Urothelium cell line (cell line): ENCODE measurements at regions not wholly inside any gene's neighbourhood (a gene's known extent, or its start where the extent isn't known, plus 50 kb on each side); places are given as distances from the start of the nearest gene placed in this dataset.
"Not testable (repeated sequence)": the region's sequence is repeated elsewhere in the genome, so short reads cannot be mapped to it uniquely, and the experiment has no call there.

Experiments
- DNase-seq: peaks from one replicate; pipeline ENCODE4 v3.0.0; 2011; ENCODE audit warnings: low spot score, mixed read lengths
- FAIRE-seq: peaks from 2 replicates; lab custom pipeline; 2011; peaks lifted over from hg19 to GRCh38; lab: Jason Lieb, UNC

DNA sequence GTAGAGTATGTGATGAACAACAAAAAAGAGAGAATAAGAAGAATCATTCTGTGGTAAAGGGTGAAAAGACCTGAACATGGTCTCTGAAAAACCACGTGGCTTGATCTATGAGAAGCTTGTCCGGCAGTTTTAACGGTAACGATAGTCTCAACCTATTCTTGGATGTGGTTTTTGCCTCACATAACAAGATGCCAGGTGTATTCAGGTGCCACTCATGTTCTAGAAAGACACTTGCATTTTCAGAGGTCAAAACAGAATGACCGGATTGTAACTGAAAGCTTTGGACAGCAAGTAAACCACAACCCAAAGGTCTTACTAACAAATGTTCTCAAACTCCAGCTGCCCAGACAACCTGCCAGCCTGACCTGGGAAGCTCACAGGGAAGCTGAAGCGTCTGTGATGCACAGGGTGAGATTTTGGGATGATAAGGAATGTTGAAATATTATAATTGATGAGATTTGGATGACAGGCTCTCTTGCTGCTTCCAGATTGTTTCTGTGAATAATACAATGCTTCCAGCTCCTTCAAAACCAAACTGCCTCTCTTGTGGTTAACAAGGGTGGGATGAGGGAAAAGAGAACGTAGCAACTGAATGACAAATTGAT, 137.4 kb upstream of the GRB10 start:
- FAIRE-seq (no peak), DNase-seq (no peak)

DNA sequence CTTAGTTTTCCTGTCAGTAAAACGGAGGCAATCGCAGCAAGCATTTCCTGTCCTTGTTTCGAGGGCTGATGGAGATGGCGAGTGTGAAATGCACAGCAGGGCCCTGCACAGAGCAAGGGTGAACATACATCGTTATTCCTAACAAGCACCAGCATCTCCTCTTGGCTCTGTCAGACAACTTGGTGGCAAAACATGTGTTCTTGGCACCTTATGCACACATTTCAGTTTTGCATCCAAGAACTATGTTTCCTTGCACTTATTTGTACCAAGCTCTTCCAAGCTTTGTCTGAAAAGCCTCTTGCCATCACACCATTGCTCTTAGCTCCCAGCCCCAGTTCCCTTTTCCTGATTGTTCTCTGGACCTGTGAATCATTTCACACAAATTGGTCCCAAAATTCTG, 132.9 kb upstream of the GRB10 start:
- DNase-seq (no peak), FAIRE-seq (no peak)

DNA sequence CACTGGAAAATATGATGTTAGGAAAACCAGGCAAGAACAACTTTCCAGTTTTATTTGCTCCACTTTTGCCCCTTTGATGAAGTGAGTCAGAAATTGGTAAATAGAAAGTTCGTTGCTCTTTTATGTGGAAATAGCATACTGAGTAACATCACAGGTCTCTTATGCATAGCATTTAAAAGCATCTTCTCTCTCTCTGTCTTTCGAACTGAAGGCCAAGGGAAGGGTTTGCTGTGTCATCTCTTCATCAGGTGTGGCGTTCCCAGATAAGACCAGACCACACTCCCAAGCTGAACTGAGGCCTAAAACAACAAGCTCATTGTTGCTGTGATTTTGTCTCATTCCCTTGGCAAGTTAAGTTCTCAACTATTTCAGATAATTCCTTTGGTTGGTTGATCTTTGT, 131.8 kb upstream of the GRB10 start:
- DNase-seq: no peak
- no peak for FAIRE-seq

DNA sequence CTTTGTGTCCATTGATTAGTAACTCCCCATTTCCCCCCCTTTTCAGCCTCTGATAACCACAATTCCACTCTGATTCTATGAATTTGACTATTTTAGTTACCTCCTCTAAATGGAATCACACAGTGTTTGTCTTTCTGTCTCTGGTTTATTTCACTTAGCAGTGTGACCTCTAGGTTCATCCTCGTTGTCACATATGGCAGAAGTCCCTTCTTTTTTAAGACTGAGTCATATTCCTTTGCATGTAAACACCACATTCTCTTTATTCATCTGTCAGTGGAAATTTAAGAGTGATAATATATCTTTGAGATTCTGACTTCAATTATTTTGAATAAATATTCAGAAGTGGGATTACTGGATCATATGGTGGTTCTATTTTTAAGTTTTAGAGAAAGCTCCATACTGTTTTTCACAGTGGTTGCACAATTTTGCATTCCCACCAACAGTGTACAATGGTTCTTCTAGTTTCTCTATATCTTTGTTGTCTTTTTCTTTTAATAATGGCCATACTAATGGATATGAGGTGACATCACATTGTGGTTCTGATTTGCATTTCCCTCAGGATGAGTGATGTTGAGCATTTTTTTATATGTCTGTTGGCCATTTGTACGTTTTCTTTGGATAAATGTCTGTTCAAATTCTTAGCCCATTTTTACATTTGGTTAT, 126.1 kb upstream of the GRB10 start:
- DNase-seq (no peak), FAIRE-seq (no peak)

DNA sequence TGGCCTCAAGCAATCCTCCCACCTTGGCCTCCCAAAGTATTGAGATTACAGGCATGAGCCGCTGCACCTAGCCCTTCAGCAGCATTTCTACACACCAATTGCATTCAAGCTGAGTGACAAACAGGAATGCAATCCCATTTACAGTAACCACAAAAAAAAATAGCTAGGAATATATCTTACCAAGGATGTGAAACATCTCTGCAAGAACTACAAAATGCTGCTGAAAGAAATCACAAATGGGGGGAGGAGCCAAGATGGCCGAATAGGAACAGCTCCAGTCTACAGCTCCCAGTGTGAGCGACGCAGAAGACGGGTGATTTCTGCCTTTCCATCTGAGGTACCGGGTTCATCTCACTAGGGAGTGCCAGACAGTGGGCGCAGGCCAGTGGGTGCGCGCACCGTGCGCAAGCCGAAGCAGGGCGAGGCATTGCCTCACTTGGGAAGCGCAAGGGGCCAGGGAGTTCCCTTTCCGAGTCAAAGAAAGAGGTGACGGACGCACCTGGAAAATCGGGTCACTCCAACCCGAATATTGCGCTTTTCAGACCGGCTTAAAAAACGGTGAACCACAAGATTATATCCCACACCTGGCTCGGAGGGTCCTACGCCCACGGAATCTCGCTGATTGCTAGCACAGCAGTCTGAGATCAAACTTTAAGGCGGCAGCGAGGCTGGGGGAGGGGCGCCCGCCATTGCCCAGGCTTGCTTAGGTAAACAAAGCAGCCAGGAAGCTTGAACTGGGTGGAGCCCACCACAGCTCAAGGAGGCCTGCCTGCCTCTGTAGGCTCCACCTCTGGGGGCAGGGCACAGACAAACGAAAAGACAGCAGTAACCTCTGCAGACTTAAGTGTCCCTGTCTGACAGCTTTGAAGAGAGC, 116.1 kb upstream of the GRB10 start:
- DNase-seq, FAIRE-seq: not testable (repeated sequence)

DNA sequence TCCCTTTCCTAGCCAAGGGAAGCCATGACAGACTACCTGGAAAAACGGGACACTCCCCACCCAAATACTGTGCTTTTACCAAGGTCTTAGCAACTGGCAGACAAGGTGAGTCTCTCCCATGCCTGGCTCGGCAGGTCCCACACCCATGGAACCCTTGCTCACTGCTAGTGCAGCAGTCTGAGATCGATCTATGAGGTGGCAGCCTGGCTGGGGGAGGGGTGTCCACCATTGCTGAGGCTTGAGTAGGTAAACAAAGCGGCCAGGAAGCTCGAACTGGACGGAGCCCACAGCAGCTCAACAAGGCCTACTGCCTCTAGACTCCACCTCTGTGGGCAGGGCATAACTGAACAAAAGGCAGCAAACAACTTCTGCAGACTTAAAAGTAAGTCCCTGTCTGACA, 104.4 kb upstream of the GRB10 start:
- FAIRE-seq, DNase-seq: not testable (repeated sequence)

DNA sequence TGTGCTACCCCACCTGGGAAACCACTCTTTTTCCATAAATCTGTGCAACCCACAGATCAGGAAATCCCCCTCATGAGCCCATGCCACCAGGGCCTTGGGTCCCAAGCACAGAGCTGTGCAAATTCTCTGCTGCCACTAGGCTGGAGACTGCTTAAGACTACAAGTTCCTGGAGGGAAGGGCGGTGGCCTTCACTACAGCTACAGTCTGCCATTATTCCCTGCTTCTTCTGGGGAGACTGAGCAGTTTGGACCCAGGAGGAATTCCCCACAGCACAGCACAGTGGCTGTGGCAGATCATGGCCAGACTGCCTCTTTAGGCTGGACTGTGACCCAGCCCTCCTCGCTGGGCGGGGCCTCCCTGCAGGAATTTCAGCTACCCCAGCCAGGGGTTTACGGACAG, 89.7 kb upstream of the GRB10 start:
- DNase-seq: no peak
- FAIRE-seq: no peak

DNA sequence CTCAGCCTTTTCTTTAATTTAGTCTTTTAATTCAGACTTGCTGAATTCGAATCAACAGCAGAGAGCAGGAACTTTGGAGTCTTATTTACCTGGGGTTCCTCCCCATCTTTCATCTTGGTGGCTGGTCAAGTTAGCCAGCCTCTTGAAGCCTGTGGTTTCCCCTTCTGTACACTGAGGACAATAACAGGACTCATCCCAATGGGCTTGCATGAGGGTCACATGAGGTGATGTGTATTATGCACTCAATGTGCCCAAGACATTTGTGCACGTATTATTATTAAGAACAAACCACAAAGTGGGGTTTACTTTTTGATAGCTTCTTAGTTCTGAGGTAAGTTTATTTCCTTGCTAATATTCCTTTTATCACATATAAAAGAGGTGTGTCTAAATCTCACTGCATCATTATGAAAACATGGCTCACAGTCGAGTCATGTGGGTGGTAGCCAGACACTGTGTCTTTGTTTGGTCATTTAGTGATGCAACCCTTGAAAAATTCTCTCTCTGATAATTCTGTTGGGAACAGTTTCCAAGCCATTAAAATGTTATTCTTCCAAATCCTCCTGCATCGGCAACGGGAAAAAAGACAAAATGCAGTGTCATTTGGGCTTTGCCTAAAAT, 86.5 kb upstream of the GRB10 start:
- FAIRE-seq (peak; percentile 94), DNase-seq (peak; percentile 74)

DNA sequence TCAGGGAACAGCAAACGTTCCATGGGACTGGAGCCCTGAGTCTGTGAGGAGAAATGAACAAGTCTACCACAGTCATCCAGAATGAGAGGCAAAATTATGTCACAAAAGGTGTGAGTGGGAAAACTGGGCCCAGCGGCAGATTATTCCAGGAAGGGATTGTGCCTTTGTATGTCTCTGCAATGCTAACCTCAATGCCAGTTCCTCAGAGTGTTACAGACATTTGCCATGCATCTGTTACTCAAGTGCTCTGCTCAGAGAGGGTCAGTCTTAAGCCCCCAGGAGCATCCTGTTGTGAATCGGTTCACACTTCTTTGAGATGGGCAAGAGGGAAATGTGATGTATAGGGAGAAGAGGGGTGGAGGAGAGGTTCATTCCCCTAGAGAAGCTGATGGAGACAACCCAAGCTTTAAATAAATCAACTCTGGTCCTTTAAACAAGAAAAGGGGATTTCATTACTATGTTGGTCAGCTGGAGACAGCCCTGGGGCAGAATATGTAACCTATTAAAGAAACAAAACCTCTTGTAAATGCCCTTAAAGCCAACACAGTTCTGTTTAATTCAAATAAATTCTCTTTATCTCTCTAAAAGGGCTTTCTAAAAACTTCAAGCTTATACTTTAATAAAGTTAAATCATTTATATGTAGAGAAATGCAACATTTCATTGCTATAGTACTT, 85.9 kb upstream of the GRB10 start:
- FAIRE-seq (no peak), DNase-seq (no peak)

DNA sequence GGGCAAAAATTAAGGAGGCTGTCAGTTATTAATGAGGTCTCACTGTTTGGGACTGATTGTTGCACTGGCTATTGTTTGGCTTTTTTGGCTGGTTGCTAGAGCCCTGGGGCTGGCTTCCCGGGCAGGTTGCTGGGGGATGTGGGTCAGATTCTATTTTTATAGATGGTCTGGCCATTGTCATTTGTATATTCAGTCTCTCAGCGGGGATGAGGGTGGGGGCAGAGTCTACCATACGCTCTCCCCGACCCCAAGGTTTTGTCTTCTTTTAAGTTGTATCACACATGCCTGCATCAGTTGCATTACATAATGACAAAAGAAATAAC, 84.3 kb upstream of the GRB10 start:
- no peak for FAIRE-seq

DNA sequence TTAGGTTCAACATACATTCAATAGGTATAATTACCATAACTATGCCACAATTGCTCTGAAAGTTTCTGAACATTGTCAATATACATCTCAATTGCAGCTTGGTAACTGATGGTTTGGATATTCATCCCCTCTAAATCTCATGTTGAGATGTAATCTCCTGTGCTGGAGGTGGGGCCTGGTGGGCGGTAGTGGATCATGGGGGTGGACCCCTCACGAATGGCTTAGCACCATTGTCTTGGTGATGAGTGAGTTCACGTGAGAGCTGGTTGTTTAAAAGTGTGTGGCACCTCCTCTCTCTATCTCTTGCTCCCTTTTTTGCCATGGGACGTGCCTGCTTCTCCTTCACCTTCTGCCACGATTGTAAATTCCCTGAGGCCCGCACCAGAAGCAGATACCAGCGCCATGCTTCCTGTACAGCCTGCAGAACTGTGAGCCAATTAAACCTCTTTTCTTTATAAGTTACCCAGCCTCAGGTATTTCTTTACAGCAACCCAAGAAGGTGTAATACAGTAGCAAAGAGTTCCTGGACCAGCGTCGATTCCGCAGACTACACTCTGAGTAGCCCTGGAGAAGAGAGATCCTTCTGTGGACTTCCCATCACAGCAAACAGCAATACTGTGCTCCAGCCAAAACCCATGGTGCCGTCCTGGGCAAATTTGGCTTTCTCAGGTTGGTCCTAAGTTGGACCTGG, 83.8 kb upstream of the GRB10 start:
- DNase-seq (no peak), FAIRE-seq (peak; percentile 5)

More for the DNA sequence above, 84.3 kb upstream of the GRB10 start:
- DNase-seq: no peak

DNA sequence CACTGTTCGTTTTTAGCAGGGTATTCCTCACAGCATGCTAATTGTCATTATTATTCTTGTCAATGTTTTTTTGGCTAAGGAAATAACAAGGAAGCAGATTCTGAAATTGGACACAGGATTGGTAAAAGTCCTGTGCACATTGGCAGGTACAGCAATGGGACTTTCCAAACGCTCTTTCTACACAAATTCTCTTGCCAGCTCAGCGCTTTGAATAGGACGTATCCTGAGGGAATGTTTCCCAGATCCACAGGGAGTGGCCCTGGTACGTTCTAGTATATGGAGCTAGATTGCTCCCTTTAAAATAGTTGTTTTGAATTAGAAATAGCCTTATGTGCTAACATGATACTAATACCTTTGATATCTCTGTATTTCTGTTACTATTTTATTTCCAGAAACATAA, 82.8 kb upstream of the GRB10 start:
- FAIRE-seq (no peak), DNase-seq (no peak)

DNA sequence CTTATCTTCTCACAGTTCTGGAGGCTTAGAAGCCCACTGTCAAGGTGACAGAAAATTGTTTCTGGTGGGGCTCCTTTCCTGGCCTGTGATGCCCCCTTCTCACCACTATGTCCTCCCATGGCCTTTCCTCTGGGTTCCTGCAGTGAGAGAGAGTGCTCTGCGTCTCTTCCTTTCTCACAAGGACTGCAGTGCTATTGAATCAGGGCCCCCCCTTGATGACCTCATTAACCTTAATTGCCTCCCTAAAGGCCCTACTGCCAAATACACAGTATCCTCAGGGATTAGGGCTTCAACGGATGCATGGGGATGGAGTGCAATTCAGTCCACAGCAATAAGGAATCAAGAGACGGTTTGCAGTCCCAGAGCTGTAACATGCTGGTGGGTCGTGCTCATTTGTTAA, 82.0 kb upstream of the GRB10 start:
- no peak for DNase-seq
- FAIRE-seq: no peak

DNA sequence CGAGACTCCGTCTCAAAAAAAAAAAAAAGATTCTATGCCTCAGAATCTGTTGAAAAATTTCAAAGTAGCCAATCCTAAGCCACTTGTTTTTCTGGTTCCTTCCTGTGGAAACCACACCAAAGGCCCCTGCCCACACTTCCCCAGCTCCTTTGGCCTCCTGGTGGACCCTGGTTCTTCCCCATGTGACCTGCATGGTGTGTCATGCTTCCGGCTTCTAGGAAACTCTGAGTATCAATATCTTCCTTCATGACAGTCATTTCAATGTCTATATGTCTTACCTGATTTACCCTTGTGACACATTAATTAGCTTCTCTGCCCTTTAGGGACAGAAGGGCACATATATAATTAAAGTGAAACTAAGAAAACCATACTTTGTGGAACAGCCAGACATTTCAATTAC, 80.4 kb upstream of the GRB10 start:
- FAIRE-seq (no peak), DNase-seq (no peak)

DNA sequence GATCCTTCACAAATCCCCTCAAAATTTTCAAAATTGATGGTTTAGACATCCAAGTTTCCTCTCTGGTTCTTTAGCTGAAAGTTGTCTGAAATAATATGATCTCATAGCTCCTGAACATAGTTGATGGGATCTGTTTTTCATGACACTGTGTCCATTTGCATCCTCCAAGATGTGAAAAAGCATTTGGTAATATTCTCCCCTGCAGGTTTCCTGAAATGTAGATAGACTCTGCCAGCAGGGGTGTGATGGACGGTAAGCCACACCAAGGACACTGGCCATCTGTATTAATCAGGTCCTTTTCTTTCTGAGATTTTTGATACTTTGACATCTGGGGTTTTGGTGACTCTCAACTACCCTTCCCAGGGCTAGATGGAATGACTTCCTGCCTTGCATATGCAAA, 79.6 kb upstream of the GRB10 start:
- FAIRE-seq: no peak
- no peak for DNase-seq

DNA sequence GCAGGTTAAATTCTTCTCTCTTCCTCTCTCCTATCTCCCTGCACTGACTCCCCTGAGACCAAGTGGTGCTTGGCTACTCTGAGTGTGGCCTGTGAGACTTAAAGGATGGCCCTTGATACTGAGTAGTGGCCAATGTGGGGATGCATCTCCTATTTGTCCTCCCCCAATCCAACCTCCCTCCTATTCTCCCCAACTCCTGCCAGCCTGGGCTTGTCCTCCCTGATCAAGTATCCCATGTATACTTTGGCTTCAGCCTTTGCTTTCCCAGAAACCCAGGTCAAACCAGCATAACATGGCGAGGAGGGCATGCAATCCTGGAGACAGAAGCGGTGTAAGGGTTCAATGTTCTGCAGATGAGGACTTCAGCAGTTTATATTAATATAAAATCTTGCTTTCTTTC, 77.9 kb upstream of the GRB10 start:
- DNase-seq (no peak), FAIRE-seq (no peak)

DNA sequence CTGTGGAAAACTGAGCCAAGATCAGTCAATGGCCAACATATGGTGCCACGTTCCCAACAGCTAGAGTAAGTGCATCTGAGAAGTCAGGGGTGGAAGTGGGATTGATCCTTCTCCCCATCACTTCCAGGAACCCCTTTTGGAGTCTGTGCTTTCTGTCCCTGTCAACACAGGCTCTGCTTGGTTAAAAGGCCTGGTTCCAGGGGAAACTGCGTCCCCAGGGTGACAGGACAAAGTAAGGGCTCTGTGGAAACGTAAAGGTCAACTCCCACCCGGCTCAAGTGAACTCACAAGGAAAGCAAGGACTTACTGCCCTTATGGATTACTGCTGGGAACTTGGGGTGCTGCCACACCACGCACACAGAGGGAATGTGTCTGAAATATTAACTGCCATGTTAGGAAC, 77.5 kb upstream of the GRB10 start:
- DNase-seq (no peak), FAIRE-seq (no peak)

DNA sequence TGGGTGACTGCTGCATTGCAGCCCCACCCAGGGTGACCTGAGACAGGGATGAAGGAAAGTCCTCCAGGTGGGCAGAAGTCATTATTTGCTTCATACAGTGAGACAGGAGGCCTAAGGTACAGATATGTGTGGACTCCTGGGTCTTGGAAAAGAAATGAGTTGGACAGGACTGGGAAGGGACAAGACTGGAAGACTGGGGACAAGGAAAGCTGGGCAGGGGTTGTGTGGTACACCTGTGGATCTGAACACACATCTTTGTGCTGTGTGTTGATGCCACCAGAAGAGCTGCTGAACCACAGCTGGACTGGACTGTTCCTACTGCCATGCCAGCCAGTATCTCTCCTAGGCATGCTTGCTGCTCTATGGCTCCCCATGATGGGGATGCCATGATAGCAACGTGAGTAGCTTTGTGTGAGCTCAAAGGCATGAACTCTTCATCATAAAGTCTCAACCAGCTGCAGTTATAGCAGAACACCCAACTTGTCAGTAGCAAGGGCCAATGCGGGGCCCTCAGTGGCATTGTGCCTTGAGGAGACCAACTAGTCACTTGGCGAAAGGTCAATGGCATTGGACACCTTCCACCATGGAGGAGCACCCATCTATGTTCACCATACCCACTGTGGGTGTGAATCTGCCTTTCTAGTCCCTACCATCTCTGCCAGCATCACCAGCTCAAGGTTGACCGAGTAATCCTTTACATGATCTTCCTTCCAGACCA, 76.0 kb upstream of the GRB10 start:
- DNase-seq (no peak), FAIRE-seq (peak; percentile 30)

DNA sequence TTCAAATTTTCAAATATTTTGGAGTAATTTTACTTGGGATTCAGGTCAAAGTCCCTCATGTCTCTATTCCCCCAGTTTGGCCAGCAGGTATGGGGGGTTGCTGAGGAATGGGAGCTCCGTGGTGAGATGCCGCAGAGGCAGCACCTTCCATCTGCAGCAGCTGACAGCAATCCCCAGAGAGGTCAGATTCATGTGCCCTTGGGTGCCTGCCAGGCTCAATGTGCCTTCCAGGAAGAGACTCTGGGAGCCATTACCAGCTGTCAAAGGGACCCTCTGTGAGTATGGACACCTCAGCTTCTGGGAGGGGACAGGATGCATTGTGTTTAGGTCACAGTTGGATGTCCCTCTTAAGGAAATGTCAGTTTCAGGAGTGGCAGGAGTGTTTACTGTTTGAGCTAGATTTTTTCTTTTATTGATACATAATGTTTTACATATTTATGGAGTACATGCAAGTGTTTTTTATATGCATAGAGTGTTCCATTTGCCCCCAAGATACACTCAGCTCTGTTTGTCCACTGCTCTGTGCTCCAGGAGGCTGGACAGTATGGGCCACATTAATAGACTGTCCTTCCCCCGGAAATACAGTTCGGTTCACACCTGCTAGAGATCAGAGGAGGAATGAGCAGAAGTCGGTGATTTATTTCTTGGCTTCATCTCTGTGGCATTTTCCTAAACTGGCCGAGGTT, 75.3 kb upstream of the GRB10 start:
- FAIRE-seq: peak; percentile 59
- DNase-seq: no peak
